Brain microvascular endothelial cell (primary cell): ENCODE measurements at regions not wholly inside any gene's neighbourhood (a gene's known extent, or its start where the extent isn't known, plus 50 kb on each side); places are given as distances from the start of the nearest gene placed in this dataset.
A peak's percentile ranks its signal among the peaks of the same experiment; 100 is the strongest.

ENCODE experiments used
- DNase-seq: peaks from one replicate; pipeline ENCODE4 v3.0.0-alpha.2; 2020
- H3K27ac ChIP-seq: fragments of 250-450 bp; sonication (Bioruptor Pico); 2 replicates; pipeline ENCODE4 v1.5.1; 2020; ENCODE audit warnings: mild to moderate bottlenecking, moderate library complexity
- H3K27me3 ChIP-seq: fragments of 250-450 bp; sonication (Bioruptor Pico); replicated peaks from 2 replicates; pipeline ENCODE4 v1.5.1; 2020; ENCODE audit warnings: mild to moderate bottlenecking
- H3K36me3 ChIP-seq: fragments of 250-450 bp; sonication (Bioruptor Pico); replicated peaks from 2 replicates; pipeline ENCODE4 v1.5.1; 2020; ENCODE audit warnings: mild to moderate bottlenecking
- H3K4me3 ChIP-seq: 2 replicates; pipeline ENCODE4 v1.5.1; 2011; ENCODE audit warnings: low read depth, mild to moderate bottlenecking, control low read depth, low read length, moderate library complexity
- CTCF ChIP-seq: IDR thresholded peaks from 2 replicates; pipeline ENCODE4 v1.5.1; 2011; ENCODE audit warnings: low read depth, mild to moderate bottlenecking, moderate library complexity, low read length, control low read depth, inconsistent platforms; ENCODE audit errors: missing control alignments
- in situ Hi-C: cut with HindIII; loops from 2 replicates; pipeline ENCODE4 v1.10.0; 2017; ENCODE audit warnings: low sequenced_read_pairs, low pct_ligation_motif_present

DNA sequence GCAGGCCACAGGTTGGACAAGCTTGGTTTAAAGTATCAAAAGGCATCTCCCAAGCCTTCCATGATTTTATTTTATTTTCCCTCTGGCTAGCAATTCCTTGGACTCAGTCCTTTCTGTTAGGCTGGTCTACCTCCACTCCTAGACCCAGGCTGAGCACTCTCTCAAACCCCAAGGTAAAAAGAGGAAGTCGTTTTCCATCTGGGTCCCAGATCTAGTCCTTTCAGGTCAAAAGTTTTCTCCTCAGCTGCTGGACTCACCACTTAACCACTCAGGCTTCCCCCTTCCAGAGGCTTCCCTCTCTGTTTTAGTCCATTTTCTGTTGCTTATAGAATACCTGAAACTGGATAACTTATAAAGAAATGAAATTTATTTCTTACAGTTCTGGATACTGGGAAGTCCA is 252.3 kb upstream of the MKLN1 start:
- TF ChIP-seq CTCF, result no peak
- Histone ChIP-seq H3K36me3 (peaks cover 4% of the 10 kb centered on the region), H3K4me3 (no peak overlapping the region), H3K27ac (no peak overlapping the region), H3K27me3 (no peaks in the 10 kb centered on the region)
- no peak for DNase-seq
- in situ Hi-C loops, result no loop called here

GRCh38 chr7:131076032-131076431 is 251.6 kb upstream of the MKLN1 start:
- Histone ChIP-seq H3K27me3 (no peaks in the 10 kb centered on the region), H3K4me3 (no peak overlapping the region), H3K27ac (peak overlapping the region; percentile 0), H3K36me3 (peaks cover 4% of the 10 kb centered on the region)
- DNase-seq, result peak; percentile 64
- TF ChIP-seq CTCF, result no peak
- in situ Hi-C loops, result no loop called here

DNA sequence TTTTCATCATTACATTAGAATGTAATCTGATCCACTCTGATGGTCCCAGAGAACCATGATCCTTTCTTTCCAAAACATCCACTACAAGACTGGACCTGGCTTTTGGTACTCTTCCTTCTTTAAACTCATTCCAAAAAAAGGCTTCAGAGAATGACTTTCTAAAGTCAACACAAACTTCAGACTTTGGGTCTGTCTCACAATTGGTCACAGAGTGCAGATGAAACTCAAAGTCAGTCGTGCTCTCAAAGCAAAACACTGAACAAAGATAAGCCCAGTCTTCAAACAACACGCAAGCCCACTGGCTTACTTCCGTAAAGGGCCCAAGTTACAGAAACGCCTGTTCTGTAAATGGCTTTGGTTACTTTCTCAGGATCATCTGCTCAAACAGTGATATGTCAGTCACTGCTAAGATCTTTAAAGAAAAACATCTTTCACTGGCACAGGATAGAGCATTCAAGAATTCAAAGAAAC is 250.9 kb upstream of the MKLN1 start:
- peak; percentile 40 for DNase-seq
- Histone ChIP-seq H3K27ac (peak overlapping the region; percentile 0), H3K27me3 (no peaks in the 10 kb centered on the region), H3K4me3 (no peak overlapping the region), H3K36me3 (peaks cover 4% of the 10 kb centered on the region)
- no peak for TF ChIP-seq CTCF
- in situ Hi-C loops, result no loop called here

DNA sequence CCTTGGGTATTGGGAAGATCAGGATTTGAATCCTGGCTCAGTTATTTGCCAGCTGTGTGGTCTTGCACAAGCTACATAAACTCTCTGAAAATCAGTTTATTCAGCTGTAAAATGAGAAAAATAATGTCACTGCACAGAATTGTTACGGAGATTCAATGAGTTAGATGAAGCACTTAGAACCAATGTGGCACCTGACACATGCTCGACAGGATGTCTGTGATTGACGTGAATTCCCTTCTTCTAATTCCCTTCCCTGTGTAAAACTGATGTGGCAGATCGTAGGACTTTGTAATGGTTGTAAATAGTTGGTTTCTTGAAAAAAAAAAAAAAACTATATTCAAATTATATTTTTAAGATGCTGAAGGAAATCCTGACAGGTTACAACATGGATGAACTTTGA is 249.9 kb upstream of the MKLN1 start:
- no peaks in the 10 kb centered on the region for H3K27me3 ChIP-seq
- TF ChIP-seq CTCF, result no peak
- in situ Hi-C loops, result no loop called here
- H3K4me3 ChIP-seq, result no peak overlapping the region
- no peak overlapping the region for H3K27ac ChIP-seq
- peaks cover 4% of the 10 kb centered on the region for H3K36me3 ChIP-seq
- no peak for DNase-seq

GRCh38 chr7:131080754-131081153 is 246.9 kb upstream of the MKLN1 start:
- in situ Hi-C loops, result no loop called here
- no peak for TF ChIP-seq CTCF

DNA sequence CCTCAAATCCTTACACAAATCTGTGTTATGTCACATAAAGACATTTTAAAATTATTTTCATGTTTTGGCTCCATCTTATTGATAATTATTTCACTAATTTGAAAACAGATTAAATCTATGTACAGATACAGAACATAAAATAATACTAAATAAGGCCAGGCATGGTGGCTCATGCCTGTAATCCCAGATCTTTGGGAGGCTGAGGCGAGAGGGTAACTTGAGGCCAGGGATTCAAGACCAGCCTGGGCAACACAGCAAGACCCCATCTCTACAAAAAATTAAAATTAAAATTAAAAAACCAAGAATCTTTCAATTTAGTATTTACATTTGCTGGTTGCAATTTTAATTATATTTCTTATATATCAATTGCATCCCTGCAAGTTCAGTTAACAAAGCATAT is 246.4 kb upstream of the MKLN1 start:
- Histone ChIP-seq H3K27ac (no peak overlapping the region), H3K27me3 (no peaks in the 10 kb centered on the region), H3K36me3 (peaks cover 4% of the 10 kb centered on the region), H3K4me3 (no peak overlapping the region)
- in situ Hi-C loops, result no loop called here
- DNase-seq, result no peak
- TF ChIP-seq CTCF, result no peak

More at GRCh38 chr7:131080754-131081153, 246.9 kb upstream of the MKLN1 start:
- no peak for DNase-seq
- H3K27me3 ChIP-seq, result no peaks in the 10 kb centered on the region
- no peak overlapping the region for H3K27ac ChIP-seq
- H3K36me3 ChIP-seq, result peaks cover 4% of the 10 kb centered on the region
- H3K4me3 ChIP-seq, result no peak overlapping the region
